VCaP (cell line): ENCODE measurements at regions not wholly inside any gene's neighbourhood (a gene's known extent, or its start where the extent isn't known, plus 50 kb on each side); places are given as distances from the start of the nearest gene placed in this dataset.

Source experiments
- H3K27ac ChIP-seq: fragments of 450-650 bp; 2 replicates; pipeline ENCODE4 v1.5.1; 2017
- TF ChIP-seq, protein P1 (sequence below): fragments of 450-650 bp; conservative IDR thresholded peaks from 2 replicates; pipeline ENCODE4 v1.5.1; 2017; ENCODE audit warnings: mild to moderate bottlenecking, moderate library complexity

DNA sequence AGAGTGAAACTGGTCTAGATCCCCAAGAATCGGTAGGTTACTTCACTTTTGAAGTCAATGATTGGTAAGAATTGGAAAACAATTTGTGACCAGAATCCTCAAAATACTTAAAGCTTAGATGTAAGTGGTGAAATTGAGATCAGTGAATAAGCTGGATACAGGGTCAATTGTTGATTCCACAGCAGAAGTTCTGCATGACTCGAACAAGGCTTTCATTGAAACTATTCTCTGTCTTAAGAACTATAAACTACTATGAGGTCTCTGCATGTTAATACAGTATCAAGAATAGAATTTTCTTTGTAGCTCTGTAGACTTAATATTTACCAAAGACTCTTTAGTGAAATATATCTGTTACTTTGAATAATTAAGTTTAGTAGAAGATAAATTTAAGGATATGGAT is 324.2 kb upstream of the FIGN start:
- no peak overlapping the region for H3K27ac ChIP-seq
- TF ChIP-seq, protein P1, sequence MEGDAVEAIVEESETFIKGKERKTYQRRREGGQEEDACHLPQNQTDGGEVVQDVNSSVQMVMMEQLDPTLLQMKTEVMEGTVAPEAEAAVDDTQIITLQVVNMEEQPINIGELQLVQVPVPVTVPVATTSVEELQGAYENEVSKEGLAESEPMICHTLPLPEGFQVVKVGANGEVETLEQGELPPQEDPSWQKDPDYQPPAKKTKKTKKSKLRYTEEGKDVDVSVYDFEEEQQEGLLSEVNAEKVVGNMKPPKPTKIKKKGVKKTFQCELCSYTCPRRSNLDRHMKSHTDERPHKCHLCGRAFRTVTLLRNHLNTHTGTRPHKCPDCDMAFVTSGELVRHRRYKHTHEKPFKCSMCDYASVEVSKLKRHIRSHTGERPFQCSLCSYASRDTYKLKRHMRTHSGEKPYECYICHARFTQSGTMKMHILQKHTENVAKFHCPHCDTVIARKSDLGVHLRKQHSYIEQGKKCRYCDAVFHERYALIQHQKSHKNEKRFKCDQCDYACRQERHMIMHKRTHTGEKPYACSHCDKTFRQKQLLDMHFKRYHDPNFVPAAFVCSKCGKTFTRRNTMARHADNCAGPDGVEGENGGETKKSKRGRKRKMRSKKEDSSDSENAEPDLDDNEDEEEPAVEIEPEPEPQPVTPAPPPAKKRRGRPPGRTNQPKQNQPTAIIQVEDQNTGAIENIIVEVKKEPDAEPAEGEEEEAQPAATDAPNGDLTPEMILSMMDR, result no peak

DNA sequence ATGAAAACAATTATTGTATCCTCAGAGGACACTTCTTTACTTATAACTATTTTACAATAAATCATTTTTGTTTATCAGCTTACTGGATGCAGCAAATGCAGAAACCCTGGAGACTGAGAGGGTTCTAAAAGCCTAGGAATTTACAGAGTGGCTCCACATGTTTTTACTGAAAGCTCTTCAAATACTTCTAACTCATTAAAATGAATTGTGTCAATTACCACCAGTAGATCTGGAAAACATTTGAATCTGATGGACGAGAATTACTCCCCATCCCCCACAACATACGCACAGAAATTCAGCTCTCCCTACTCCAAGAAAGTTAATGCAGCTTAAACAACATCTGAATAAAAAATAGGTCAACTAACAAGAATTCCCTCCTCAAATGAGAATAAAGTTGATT is 319.8 kb upstream of the FIGN start:
- TF ChIP-seq, protein P1, result no peak
- no peak overlapping the region for H3K27ac ChIP-seq

DNA sequence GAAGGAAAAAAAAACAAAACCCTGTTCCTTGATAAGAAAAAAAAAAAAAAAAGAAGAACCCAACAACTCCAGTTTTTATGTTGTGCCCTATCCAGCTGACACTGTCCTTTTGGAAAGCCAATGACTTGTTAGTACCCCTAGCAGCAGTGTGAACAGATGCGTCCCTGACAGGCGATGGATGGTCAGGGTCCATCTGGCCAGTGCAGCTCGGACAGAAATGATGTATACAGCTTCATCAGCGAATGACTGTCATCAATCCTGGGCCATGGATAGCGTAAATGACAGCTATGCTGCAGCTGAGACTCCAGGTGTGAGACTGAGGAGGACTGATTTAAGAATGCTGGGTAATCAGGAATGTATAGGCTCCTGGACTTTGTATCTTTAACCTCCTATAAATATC is 318.8 kb upstream of the FIGN start:
- TF ChIP-seq, protein P1, result no peak
- no peak overlapping the region for H3K27ac ChIP-seq

DNA sequence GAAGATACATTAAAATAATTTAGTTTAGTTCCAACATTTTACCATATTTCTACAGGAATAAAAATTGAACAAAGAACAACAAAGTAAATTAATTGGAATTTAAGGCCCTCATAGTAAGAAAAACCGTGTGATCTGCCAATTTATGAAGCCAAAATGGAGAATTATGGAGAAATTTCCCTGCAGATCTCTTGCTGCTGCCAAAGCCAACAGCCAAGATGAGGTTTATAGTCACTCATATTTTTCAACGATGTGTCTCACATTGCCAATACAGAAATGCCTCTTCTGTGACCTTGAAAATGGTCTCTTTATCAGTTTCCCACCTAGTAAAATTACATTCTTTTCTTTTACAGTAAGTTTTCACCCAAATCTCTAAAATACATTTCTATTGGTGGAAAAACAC is 317.2 kb upstream of the FIGN start:
- TF ChIP-seq, protein P1, result no peak
- H3K27ac ChIP-seq, result no peak overlapping the region

DNA sequence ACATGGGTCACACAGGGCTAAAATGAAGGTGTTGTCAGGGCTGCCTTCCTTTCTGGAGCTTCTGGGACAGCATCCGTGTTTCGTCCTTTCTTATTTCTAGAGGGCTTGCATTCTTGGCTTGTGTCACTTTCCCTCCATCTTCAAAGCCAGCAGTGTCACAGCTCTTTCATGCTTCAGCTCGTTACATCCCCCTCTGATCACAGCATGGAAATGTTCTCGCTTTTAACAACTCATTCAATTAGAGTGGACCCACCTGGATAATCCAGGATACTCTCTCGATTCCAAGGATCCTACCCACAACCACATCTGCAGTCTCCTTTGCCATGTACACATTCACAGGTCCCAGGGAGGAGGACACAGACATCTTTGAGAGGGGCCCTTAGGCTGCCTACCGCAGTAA is 316.2 kb upstream of the FIGN start:
- H3K27ac ChIP-seq, result no peak overlapping the region
- TF ChIP-seq, protein P1, result no peak

DNA sequence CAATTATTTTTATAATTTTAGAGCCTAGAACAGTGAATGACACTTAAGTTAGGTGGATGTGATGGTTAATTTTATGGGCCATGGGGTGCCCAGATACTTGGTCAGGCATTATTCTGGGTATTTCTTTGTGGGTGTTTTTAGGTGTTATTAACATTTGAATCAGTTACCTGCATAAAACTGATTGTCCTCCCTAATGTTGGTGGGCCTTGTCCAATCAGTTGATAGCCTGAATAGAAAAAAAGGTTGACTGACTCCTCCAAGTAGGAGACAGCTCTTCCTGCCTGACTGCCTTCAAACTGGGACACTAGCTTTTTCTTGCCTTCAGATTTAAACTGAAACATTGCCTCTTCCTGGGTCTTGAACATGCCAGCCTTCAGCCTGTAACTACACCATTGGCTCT is 312.9 kb upstream of the FIGN start:
- TF ChIP-seq, protein P1, result no peak
- H3K27ac ChIP-seq, result no peak overlapping the region

DNA sequence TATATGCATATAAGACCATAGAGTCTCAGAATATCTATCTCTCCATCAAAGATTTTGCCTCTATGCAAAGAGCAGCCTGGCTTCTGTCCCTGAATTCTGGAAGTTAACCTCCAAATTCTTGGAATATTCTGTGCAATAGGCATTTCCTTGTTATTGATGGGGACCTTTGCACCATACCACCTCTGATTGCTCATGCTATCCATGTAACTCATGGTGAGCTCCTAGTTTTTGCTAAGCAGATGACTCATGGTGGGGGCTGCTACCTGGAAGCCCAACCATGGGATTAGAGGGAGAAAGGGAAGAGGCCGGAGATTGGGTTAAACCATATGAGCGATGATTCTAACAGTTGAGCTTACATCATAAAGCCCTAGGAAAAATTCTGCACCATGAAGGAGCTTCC is 310.2 kb upstream of the FIGN start:
- no peak overlapping the region for H3K27ac ChIP-seq
- TF ChIP-seq, protein P1, result no peak

DNA sequence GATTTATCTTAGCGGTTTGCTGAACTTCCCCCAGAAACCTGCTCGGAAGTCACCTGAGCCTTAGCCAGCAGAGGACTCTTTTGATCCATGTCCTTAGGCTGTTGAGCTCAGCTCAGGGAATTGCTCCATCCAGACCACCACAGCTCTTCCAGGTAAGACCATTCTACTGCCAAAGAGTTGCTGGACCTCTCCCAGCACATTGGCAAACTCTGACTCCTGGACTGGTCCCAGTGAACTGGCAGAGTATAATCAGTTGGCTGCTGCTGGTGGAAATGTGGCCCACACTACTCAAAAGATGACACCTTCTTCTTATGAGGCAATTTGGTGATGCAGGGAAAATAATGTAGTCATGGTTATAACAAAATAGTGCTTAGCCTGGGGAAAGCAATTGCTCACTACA is 308.8 kb upstream of the FIGN start:
- TF ChIP-seq, protein P1, result no peak
- H3K27ac ChIP-seq, result no peak overlapping the region
